AG08395 (cell line): ENCODE measurements at regions not wholly inside any gene's neighbourhood (a gene's known extent, or its start where the extent isn't known, plus 50 kb on each side); places are given as distances from the start of the nearest gene placed in this dataset.
"Not testable (repeated sequence)": the region's sequence is repeated elsewhere in the genome, so short reads cannot be mapped to it uniquely, and the experiment has no call there.

Experiments
- DNase-seq: peaks from one replicate; pipeline ENCODE4 v3.0.0; 2012; ENCODE audit warnings: mixed read lengths, low spot score

DNA sequence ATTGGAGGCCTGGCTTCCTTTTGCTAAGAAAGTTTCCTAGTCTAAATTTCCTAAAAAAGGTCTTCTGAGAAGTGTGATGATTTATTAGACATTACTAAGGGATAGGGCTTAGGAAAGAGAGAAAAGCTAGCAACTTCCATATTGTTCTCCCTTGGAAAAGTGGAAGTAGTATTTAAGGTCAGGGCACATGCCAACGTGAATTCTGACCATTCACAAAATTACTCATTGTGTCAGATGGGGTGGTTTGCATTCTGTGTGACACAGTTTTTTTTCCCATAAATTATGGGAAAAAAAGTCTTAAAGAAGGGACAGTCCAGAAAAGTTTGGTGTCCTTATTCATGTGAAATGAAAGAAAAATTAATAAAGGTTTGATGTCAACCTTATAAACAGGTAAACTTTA is 110.0 kb upstream of the ARRDC3 start:
- no peak for DNase-seq

DNA sequence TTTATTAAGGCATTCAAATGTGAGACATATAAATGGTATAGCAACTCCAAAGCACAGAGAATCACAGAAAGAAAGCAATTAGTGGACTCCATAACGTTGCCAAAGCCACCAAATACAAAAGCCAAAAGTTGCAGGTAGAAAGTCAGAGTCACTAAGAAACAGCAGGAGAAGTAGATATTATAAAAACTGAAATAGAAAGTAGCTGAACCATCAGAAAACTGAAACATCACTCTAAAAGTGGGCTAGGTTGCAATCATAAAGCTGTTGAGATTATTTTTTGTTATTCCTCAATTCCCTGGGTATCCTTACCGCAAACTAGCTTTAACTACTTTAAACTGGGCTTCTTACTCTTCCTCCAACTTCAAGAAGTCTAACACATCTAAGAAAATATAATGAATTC is 108.1 kb upstream of the ARRDC3 start:
- DNase-seq: no peak

DNA sequence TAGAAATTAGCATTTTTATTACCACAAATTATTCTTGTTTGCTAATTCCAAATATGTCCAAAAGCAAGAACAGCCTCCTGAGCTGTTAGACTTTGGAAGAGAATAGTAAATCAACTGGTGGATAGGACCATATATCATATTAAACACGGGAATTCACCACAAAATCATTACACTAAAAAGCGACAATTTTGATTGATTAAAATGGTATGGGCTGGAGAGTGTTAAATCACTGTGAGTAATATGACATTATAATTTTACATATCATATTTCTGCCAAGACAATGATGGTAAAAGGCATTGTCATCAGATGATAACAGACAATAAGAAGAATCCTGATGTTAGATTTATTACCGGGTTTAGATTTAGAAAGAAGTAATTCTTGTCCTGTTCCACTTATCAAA is 107.2 kb upstream of the ARRDC3 start:
- DNase-seq: no peak

DNA sequence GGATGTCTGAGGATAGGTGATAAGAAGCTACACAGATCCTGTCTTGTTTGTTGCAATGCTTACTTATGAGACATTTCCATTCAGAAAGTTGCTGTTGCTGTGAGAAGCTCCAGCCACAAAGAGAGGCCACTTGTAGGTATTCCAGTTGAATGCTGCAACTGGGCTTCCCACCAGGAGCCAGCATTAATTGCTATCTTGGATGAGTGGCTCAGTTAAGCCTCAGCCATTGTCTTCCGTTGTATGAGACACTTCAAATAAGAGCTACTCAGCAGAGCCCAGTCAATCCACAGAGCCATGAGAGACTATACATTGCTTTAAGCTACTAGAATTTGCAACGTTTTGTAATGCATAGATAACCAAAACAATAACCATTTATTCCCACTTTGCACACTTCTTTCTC is 104.3 kb upstream of the ARRDC3 start:
- DNase-seq: no peak

DNA sequence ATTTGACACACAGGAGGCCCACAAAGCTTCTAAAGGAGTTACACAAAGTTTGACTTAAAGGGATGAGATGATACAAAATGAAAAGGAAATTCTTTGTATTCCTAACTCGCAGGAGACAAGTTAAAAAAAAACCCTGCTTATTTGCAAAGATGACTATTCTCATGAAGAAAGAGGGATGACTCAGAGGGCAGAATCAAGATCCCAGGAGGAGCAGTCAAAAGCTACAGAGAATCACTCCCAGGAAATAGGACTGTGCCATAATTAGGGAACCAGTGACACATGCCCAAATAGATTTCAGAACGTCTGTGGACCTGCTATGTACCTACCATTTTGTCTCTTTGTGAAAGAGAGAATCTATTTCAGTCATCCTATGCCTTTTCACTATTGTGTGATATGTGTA is 103.5 kb upstream of the ARRDC3 start:
- no peak for DNase-seq

DNA sequence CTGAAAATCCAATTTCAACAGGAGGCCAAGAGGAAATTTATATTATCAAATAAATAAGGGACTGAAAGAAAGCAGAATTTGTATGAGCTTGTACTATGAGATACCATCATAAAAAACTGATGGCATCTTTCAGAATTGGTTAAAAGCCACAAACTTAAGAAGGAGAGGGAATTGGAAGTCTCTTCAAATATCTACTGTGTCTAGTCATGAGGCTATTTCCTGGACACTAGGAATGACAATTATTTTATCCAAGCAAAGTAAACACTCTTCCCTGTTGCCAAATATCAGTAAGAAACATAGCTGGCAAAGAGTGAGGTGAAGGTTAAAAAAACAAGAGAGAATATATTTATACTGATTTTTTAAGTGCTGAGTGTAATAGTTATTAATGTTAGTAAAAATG is 101.5 kb upstream of the ARRDC3 start:
- no peak for DNase-seq

DNA sequence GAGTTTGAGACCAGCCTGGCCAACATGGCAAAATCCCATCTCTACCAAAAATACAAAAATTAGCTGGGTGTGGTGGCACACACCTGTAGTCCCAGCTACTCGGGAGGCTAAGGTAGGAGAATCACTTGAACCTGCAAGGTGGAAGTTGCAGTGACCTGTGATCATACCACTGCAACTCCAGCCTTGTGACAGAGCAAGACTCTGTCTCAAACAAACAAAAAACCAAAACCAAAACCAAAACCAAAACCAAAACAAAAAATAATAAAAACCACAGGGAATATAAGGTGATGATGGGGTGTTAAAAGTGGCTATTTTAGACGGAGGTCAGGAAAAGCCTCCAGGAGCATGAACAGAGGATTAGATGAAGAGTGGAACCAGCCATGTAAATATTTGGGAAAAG is 96.3 kb upstream of the ARRDC3 start:
- not testable (repeated sequence) for DNase-seq

DNA sequence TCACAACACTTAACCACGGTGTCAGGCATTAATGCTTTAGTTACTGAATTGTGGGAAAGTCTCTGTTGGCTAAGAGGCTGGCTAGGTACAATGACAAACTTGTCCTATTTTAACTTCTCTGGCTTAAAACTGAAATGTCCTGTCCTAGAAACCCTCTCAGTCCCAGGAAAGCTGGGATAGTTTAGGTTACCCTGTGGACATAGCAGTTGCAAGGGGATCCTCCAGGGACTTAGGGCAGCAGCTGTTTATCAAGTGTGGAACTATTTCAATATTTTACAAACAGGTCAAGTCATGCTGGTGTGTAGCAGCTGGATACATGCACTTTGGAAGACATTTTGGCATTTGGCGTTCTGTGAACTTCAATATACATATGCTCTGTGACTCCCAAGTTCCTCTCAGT is 95.0 kb upstream of the ARRDC3 start:
- no peak for DNase-seq

DNA sequence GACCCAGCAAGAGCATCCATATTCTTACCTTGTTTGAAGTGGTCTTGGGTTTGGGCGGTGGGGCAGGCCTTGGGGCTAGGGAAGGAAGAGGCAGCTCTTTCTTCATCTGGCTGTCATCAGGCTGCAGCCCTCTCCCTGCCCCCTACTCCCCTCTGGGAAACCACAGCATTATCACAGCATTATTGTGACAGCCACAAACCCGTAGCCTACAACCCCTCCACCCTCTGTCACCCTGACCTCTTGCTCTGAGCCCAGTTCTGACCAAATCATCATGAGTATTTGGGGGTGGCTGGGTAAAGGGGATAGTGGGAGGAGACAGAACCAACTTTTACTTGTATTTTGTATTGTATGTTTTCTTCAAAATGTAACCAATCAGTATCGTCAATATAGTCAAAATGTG is 94.3 kb upstream of the ARRDC3 start:
- no peak for DNase-seq

DNA sequence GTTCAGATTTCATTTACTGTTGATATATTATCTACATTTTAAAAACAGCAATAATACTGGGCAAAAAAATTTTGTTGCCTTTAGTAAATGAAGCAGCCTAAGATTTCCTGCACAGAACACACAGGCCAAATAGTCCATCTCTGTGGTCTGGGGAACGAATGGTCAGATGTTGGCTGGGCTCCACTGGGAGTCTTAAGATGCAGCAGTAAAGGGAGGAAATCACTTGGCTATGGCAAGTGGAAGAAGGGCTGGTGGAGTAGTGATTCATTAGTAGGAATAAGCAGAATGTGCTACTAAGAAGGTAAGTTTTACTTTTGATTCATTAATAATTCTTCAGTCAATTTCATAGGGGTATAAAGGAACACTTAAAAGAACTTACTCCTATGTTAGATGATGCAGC is 91.1 kb upstream of the ARRDC3 start:
- DNase-seq: no peak

DNA sequence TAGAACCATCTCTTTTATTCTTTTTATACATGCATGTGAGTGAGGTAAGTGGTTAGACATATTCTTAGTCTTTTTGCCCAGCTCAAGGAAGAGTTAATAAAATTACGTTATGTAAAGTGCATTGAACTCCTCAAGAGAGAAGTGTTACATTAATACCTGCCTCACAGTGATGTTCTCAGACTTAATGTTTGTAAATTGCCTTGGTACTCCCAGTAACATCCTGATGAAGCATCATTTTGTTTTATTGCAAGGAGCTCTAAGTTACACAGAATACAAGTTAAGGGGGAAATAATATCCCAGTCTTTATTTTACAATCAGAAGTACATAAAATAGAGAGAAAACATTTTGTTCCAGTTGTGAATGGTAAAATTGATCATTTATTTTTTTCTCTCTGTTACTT is 89.5 kb upstream of the ARRDC3 start:
- DNase-seq: no peak

DNA sequence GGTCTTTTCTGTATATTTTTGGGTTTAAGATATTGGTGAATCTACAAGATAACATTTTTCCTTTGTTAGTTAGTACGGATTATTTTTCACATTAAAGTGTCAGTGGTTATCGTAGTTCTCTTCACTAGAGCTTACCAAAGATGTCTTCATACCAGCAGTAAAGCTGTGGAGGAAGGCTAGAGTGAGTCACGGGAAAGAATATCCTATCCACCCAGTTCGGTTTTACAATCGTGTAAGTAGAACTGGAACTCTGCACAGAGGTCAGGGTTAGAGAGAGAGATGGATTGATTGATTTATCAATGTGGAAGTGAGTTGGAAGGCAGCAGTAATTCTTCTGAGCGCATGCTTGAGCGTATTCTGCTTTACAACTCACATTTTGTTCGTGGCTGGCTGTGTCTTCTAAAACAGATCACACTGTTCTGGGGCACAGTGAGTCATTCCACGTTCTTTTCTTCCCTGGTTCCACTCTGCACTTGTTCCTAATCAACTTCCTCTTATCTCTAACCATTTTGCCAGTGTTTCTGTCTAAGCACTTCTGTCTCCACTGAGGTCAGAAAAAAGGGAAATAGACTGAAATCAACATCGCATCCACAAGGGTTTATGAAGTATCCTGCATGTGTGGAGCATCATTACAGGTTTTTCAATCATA is 86.5 kb upstream of the ARRDC3 start:
- DNase-seq: no peak

DNA sequence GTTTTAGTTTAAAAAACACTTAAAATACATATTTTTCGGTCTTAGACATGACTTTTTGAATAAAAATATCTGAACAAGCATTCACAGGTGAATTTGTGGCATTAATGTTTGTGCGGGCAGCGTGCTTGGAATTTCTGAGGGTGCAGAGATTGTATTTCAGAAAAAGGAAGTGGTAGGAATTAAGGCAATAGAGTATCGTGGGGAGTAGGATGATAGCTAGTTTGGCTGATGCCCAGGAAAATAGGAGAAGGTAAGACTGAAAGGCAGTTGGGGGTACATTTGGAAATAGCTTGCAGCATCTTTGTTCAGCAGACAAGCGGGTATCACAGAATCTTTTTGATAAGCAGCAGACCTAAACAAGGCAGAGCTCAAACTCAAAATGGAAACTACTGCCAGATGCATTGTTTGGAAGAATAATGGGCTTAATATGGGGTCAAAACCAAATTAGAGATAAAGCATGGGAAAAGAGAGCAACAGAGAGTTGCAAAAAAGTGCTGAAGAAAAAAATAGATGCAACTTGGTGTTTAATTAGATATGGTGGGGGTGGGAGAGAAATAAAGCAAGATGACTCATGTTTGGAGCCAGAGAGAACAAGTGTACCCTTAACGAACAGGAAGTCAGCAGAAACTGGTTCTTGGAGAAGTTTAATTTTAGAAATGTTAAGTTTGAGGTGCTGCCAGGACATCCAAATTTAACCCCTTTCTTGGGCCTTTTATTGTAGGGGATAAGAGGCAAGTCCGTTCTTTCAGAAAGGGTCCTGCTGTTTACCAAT is 85.7 kb upstream of the ARRDC3 start:
- no peak for DNase-seq

DNA sequence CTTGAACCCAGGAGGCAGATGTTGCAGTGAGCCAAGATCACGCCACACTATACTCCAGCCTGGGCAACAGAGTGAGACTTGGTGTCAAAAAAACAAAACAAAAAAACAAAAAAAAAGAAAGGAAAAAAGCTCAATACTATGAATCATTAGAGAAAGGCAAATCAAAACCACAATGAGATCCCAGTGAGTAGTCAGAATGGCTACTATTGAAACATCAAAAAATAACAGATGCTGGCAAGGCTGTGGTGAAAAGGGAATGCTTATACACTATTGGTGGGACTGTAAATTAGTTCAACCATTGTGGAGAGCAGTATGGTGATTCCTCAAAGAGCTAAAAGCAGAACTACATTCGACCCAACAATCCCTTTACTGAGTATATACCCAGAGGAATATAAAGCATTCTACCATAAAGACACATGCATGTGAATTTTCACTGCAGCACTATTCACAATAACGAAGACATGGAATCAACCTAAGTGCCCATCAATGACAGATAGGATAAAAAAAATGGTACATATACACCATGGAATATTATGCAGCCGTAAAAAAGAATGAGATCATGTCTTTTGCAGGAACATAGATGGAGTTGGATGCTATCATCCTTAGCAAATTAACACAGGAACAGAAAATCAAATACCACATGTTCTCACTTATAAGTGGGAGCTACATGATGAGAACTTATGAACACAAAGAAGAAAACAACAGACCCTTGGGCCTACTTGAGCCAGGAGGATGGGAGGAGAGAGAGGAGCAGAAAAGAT is 81.9 kb upstream of the ARRDC3 start:
- no peak for DNase-seq

DNA sequence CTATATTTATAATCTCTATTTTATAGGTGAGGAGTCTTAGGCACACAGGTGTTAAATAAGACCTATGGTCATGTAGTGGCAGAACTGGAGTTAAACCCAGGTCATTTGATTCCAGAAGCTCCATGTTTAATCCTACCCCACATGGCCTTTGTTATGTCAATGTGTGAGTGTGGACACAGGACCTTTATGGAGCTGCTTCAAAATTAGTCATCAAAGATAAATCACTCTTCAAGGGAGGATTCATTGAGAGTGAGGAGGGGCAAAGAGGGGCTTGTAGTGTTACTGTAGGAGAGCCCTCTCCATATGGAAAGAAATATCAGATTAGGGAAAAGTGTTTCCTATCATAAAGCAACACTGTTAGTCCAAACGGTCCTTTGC is 74.6 kb upstream of the ARRDC3 start:
- no peak for DNase-seq

DNA sequence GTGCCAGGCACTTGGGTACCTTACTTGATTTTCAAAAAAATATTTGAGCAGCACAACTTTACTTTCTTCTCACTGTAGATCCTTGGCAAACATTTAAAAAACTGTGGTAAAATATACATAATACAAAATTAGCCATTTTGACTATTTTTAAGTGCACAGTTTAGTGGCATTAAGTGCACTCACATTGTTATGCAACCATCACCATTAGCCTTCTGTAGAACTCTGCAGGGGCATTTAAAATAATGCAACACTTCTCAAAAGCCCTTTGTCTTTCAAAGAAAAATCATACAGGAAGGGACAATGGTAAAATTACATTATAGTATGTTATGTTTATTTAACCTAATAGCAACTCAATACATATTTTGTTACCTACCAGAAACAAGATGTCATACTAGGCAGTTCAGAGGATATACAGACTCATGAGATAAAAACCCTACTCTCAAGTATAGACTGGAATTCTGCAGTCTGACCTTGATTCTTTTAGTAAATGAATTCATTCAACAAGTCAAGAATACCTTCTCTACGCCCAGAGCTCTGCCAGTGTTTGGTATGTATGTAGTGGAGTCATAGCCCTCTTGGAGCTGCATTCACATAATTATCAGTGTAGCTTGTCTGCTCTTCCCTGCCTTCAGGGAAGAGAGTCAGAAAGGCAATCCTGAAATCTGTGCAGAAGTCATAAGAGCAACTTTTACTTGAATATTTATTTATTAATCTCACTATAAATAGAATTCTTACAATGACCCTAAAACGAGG is 74.0 kb upstream of the ARRDC3 start:
- DNase-seq: no peak

DNA sequence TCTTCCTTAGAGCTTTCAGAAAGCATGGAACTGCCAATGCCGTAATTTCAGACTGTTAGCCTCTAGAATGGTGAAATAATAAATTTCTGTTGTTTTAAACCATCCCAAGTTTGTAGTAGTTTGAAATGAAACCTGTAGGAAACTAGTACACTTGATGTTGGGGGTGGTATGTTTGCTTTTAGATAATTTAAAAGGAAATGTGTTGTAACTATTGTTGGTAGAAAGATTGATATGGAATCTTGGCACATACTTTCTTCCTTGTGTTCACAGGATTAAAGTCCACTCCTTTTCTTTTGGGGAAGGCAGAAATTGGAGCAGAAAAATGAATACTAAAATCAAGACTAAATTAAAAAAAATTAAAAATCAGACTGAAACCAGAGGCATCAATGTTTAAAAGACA is 66.0 kb upstream of the ARRDC3 start:
- DNase-seq: no peak

DNA sequence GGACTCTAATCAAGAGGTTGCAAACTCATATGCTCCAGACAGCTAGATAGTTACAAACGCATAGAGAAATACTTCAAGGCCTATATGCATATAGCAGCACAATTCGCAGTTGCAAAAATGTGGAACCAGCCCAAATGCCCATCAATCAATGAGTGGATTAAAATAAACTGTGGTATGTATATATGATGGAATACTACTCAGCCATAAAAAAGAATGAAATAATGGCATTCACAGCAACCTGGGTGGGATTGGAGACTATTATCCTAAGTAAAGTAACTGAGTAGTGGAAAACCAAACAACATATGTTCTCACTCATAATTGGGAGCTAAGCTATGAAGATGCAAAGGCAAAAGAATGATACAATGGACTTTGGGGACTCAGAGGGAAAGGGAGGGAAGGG is 65.0 kb upstream of the ARRDC3 start:
- not testable (repeated sequence) for DNase-seq

DNA sequence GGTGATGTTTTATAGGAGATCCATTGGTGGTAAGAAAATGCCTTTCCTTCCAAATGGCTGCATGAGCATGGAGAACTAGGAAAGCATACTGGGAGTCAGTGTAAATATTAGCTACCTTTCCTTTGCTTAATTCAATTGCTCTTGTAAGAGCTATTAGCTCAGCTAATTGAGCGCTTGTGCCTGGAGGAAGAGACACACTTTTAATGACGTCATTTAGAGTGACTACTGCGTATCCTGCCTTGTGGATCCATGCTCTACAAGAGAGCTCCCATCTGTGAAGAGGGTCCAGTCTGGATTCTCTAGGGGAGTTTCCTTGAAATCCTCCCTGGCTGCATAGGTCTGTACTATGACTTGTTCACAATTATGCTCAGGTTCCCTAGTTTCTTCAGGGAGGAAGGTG is 63.8 kb upstream of the ARRDC3 start:
- not testable (repeated sequence) for DNase-seq

DNA sequence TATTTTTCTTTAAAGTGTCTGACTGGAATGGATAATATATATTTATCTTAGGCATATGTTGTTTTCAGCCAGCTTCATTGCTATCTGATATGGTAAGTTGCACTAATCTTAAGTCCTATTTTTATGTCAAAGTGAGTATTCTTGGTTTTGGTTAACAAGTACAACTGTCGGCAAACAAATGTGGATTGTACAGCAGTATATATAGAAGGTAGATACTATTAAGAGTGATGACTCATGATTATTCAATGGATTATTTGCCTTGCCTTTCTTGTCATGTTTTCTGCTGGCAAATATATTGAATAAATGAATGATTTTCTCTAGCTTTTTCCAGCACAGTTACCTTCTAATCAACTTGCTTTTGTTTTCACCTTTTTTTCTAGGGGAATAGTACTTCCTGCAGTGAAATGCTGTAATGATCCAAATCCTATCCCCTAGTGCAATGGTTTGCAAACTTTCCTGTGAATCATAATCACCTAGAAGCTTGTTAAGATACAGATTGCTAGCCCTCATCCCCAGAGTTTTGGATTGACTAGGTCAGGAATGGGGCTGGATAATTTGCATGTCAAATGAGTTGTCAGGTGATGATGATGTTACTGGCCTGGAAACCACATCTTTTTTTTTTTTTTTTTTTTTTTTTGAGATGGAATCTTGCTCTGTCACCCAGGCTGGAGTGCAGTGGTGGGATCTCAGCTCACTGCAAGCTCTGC is 60.8 kb upstream of the ARRDC3 start:
- no peak for DNase-seq

DNA sequence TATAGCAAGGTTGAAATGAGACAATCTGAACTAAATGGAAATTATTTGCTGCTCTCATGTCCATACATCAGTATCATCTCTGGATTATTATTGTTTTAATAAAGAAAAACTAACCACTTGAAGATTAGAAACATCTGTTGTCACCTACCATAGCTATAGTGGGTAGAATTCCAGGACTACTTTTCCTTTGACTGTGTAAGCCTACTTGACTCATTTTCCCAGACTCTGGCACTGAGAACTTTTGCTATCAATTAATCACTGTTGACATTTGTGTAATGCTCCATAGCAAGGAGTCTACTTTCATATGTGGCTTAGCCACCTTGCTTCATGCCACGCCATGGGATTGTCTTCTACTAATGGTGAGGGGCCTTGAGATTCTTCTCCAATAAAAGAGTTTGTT is 59.9 kb upstream of the ARRDC3 start:
- DNase-seq: peak; percentile 60

DNA sequence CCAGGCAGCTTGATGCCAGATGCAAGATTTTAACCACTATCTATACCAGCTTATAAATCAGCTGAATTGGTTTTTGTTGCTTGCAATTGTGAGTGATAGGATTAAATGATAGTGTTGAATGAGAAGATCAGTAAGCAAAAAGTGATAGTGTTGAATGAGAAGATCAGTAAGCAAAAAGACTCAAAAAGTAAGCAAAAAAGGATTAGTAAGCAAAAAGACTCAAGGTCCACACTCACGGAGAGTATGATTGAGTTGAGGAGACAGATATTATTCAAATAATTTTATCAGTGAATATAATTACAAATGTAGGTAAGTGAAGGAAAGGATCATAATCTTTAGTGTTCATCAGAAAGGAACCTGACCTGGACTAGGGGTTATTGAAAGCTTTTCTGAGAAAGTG is 58.0 kb upstream of the ARRDC3 start:
- no peak for DNase-seq
